DOHH2 (cell line): ENCODE measurements at regions not wholly inside any gene's neighbourhood (a gene's known extent, or its start where the extent isn't known, plus 50 kb on each side); places are given as distances from the start of the nearest gene placed in this dataset.

Experiments
- H3F3A ChIP-seq: fragments of 200-600 bp; sonication (generic), shearing (Covaris generic); 2 replicates; pipeline ENCODE4 v1.6.0; 2016; ENCODE audit warnings: antibody characterized with exemption, mild to moderate bottlenecking; ENCODE audit not compliant: control insufficient read depth, insufficient read depth
- H3K27ac ChIP-seq: fragments of 200-600 bp; sonication (generic); 2 replicates; pipeline ENCODE4 v1.5.1; 2014; ENCODE audit warnings: low read depth, mild to moderate bottlenecking, low read length, moderate library complexity
- H3K27me3 ChIP-seq: fragments of 200-600 bp; sonication (generic); 2 replicates; pipeline ENCODE4 v1.6.1; 2014; ENCODE audit warnings: mild to moderate bottlenecking, low read length, mixed read lengths; ENCODE audit not compliant: control insufficient read depth
- H3K36me3 ChIP-seq: fragments of 200-600 bp; sonication (generic); 2 replicates; pipeline ENCODE4 v1.6.1; 2014; ENCODE audit warnings: mild to moderate bottlenecking, low read length, moderate library complexity, mixed read lengths; ENCODE audit not compliant: control insufficient read depth
- H3K4me1 ChIP-seq: fragments of 200-600 bp; sonication (generic); 2 replicates; pipeline ENCODE4 v1.6.1; 2014; ENCODE audit warnings: mild to moderate bottlenecking, low read length, mixed read lengths; ENCODE audit not compliant: control insufficient read depth
- H3K4me2 ChIP-seq: fragments of 200-600 bp; sonication (generic); 2 replicates; pipeline ENCODE4 v1.6.0; 2014; ENCODE audit warnings: mild to moderate bottlenecking, low read length, moderate library complexity
- H3K4me3 ChIP-seq: fragments of 200-600 bp; sonication (generic); 2 replicates; pipeline ENCODE4 v1.5.1; 2014; ENCODE audit warnings: mild to moderate bottlenecking, low read length, mixed read lengths
- H3K79me2 ChIP-seq: fragments of 200-600 bp; sonication (generic); 2 replicates; pipeline ENCODE4 v1.6.1; 2014; ENCODE audit warnings: mild to moderate bottlenecking, low read length, mixed read lengths; ENCODE audit not compliant: control insufficient read depth
- H3K9me2 ChIP-seq: fragments of 200-600 bp; sonication (generic); replicated peaks from 2 replicates; pipeline ENCODE4 v1.6.1; 2014; ENCODE audit warnings: mild to moderate bottlenecking, low read length, mixed read lengths; ENCODE audit not compliant: control insufficient read depth
- H3K9me3 ChIP-seq: fragments of 200-600 bp; sonication (generic); 2 replicates; pipeline ENCODE4 v1.6.1; 2014; ENCODE audit warnings: antibody characterized with exemption, low read length, mixed read lengths; ENCODE audit not compliant: control insufficient read depth, insufficient read depth
- H4K20me1 ChIP-seq: fragments of 200-600 bp; sonication (generic); 2 replicates; pipeline ENCODE4 v1.6.0; 2014; ENCODE audit warnings: low read depth, mild to moderate bottlenecking, antibody characterized with exemption, low read length, moderate library complexity; ENCODE audit not compliant: control insufficient read depth, insufficient read depth
- CTCF ChIP-seq: fragments of 200-600 bp; sonication (generic); IDR thresholded peaks from one replicate; pipeline ENCODE4 v1.5.1; 2014; ENCODE audit warnings: antibody characterized with exemption, mild to moderate bottlenecking, low read depth, low read length; ENCODE audit not compliant: poor library complexity, severe bottlenecking
- EZH2phosphoT487 ChIP-seq: fragments of 200-600 bp; sonication (generic); IDR thresholded peaks from 2 replicates; pipeline ENCODE4 v1.6.1; 2017; ENCODE audit warnings: borderline replicate concordance, mild to moderate bottlenecking, antibody characterized with exemption, low read length, moderate library complexity, mixed read lengths

- TF ChIP-seq CTCF, result no peak
- TF ChIP-seq EZH2phosphoT487, result no peak
- no peaks in the 10 kb centered on the region for H3K9me2 ChIP-seq
- no peaks in the 10 kb centered on the region for H3K36me3 ChIP-seq
- no peaks in the 10 kb centered on the region for H3K27me3 ChIP-seq
- no peaks in the 10 kb centered on the region for H3K9me3 ChIP-seq
- H3K4me2 ChIP-seq, result no peak overlapping the region
- no peak overlapping the region for H3K4me3 ChIP-seq
- no peaks in the 10 kb centered on the region for H3K79me2 ChIP-seq
- no peaks in the 10 kb centered on the region for H4K20me1 ChIP-seq
- H3K27ac ChIP-seq, result no peak overlapping the region
- peaks cover 22% of the 10 kb centered on the region for H3K4me1 ChIP-seq
- no peaks in the 10 kb centered on the region for H3F3A ChIP-seq
Measured at GRCh38 chr17:55607731-55608341, 96.6 kb upstream of the SMIM36 start.

- Histone ChIP-seq H3K36me3 (no peaks in the 10 kb centered on the region), H3K9me2 (no peaks in the 10 kb centered on the region), H3K27ac (no peak overlapping the region), H3K27me3 (no peaks in the 10 kb centered on the region), H4K20me1 (no peaks in the 10 kb centered on the region), H3K9me3 (no peaks in the 10 kb centered on the region), H3K79me2 (no peaks in the 10 kb centered on the region), H3K4me2 (no peak overlapping the region), H3K4me1 (peaks cover 21% of the 10 kb centered on the region), H3K4me3 (no peak overlapping the region), H3F3A (no peaks in the 10 kb centered on the region)
- TF ChIP-seq EZH2phosphoT487 (no peak), CTCF (no peak)
Measured at GRCh38 chr17:55606488-55606815, 95.2 kb upstream of the SMIM36 start.

GRCh38 chr17:55605705-55606487 lies 94.6 kb upstream of the SMIM36 start:
- H3K9me2 ChIP-seq, result no peaks in the 10 kb centered on the region
- no peaks in the 10 kb centered on the region for H3K9me3 ChIP-seq
- H4K20me1 ChIP-seq, result no peaks in the 10 kb centered on the region
- H3K4me2 ChIP-seq, result no peak overlapping the region
- no peaks in the 10 kb centered on the region for H3K79me2 ChIP-seq
- no peak overlapping the region for H3K4me3 ChIP-seq
- no peak overlapping the region for H3K27ac ChIP-seq
- H3K36me3 ChIP-seq, result no peaks in the 10 kb centered on the region
- no peaks in the 10 kb centered on the region for H3F3A ChIP-seq
- H3K27me3 ChIP-seq, result no peaks in the 10 kb centered on the region
- no peak for TF ChIP-seq CTCF
- TF ChIP-seq EZH2phosphoT487, result no peak
- peaks cover 16% of the 10 kb centered on the region for H3K4me1 ChIP-seq
